Neural cell (in vitro differentiated cells): ENCODE measurements at regions not wholly inside any gene's neighbourhood (a gene's known extent, or its start where the extent isn't known, plus 50 kb on each side); places are given as distances from the start of the nearest gene placed in this dataset.

Source experiments
- H2AFZ ChIP-seq: fragments of 200-600, 300-800 bp; sonication (generic), shearing (Covaris generic); 2 replicates; pipeline ENCODE4 v1.6.0; 2014; ENCODE audit warnings: low read depth, mild to moderate bottlenecking, antibody characterized with exemption, low read length, moderate library complexity
- H3F3A ChIP-seq: fragments of 200-600 bp; shearing (Covaris generic); 2 replicates; pipeline ENCODE4 v1.6.1; 2016; ENCODE audit warnings: mild to moderate bottlenecking, moderate library complexity, mixed read lengths, antibody characterized with exemption, low read length; ENCODE audit not compliant: insufficient read depth, poor library complexity, severe bottlenecking
- H3K27ac ChIP-seq: fragments of 200-600, 300-800 bp; sonication (generic), shearing (Covaris generic); 2 replicates; pipeline ENCODE4 v1.5.1; 2014; ENCODE audit warnings: mild to moderate bottlenecking, low read length, moderate library complexity
- H3K27me3 ChIP-seq: fragments of 300-800, 200-600 bp; sonication (generic), shearing (Covaris generic); 2 replicates; pipeline ENCODE4 v1.6.0; 2014; ENCODE audit warnings: mild to moderate bottlenecking, low read depth, low read length, moderate library complexity; ENCODE audit not compliant: insufficient read depth
- H3K36me3 ChIP-seq: fragments of 300-800, 200-600 bp; sonication (generic), shearing (Covaris generic); 2 replicates; pipeline ENCODE4 v1.5.1; 2014; ENCODE audit warnings: mild to moderate bottlenecking, antibody characterized with exemption, low read length, moderate library complexity; ENCODE audit not compliant: insufficient read depth
- H3K4me2 ChIP-seq: fragments of 300-800, 200-600 bp; sonication (generic), shearing (Covaris generic); 2 replicates; pipeline ENCODE4 v1.6.0; 2014; ENCODE audit warnings: mild to moderate bottlenecking, low read length
- H3K4me3 ChIP-seq: fragments of 300-800, 200-600 bp; sonication (generic), shearing (Covaris generic); 2 replicates; pipeline ENCODE4 v1.5.1; 2014; ENCODE audit warnings: mild to moderate bottlenecking, low read length, moderate library complexity
- H3K79me2 ChIP-seq: fragments of 200-600 bp; shearing (Covaris generic); replicated peaks from 2 replicates; pipeline ENCODE4 v1.6.0; 2014; ENCODE audit warnings: mild to moderate bottlenecking, low read length, moderate library complexity; ENCODE audit not compliant: insufficient read depth
- H3K9ac ChIP-seq: fragments of 300-800, 200-600 bp; sonication (generic), shearing (Covaris generic); 2 replicates; pipeline ENCODE4 v1.6.1; 2016; ENCODE audit warnings: mild to moderate bottlenecking, low read length, mixed read lengths
- H3K9me2 ChIP-seq: fragments of 200-600 bp; shearing (Covaris generic); 2 replicates; pipeline ENCODE4 v1.6.1; 2016; ENCODE audit warnings: mild to moderate bottlenecking, low read length, mixed read lengths; ENCODE audit not compliant: insufficient read depth
- H3K9me3 ChIP-seq: fragments of 200-600, 300-800 bp; sonication (generic), shearing (Covaris generic); 2 replicates; pipeline ENCODE4 v1.6.1; 2016; ENCODE audit warnings: mild to moderate bottlenecking, mixed run types, low read length, moderate library complexity, mixed read lengths
- H4K20me1 ChIP-seq: fragments of 200-600 bp; shearing (Covaris generic); 2 replicates; pipeline ENCODE4 v1.6.1; 2016; ENCODE audit warnings: mild to moderate bottlenecking, mixed run types; ENCODE audit not compliant: insufficient read depth
- CTCF ChIP-seq: fragments of 450-650 bp; IDR thresholded peaks from 2 replicates; pipeline ENCODE4 v1.5.1; 2014; ENCODE audit warnings: antibody characterized with exemption, mild to moderate bottlenecking, moderate library complexity; ENCODE audit not compliant: poor library complexity, severe bottlenecking
- EP300 ChIP-seq: fragments of 450-650 bp; conservative IDR thresholded peaks from 2 replicates; pipeline ENCODE4 v1.6.1; 2014; ENCODE audit warnings: antibody characterized with exemption, mild to moderate bottlenecking, moderate library complexity; ENCODE audit not compliant: poor library complexity, severe bottlenecking
- EZH2 ChIP-seq: fragments of 200-600, 300-800 bp; shearing (Covaris generic), sonication (generic); IDR thresholded peaks from 2 replicates; pipeline ENCODE4 v1.6.1; 2014; ENCODE audit warnings: antibody characterized with exemption, low read length, borderline replicate concordance, mild to moderate bottlenecking; ENCODE audit not compliant: insufficient read depth, poor library complexity, severe bottlenecking
- MXI1 ChIP-seq: fragments of 450-650 bp; conservative IDR thresholded peaks from 2 replicates; pipeline ENCODE4 v1.6.1; 2014; ENCODE audit warnings: antibody characterized with exemption, mild to moderate bottlenecking; ENCODE audit not compliant: poor library complexity, severe bottlenecking
- POLR2AphosphoS5 ChIP-seq: IDR thresholded peaks from 2 replicates; pipeline ENCODE4 v1.6.1; 2012
- RAD21 ChIP-seq: fragments of 450-650 bp; conservative IDR thresholded peaks from 2 replicates; pipeline ENCODE4 v1.6.1; 2014; ENCODE audit warnings: antibody characterized with exemption, mild to moderate bottlenecking, moderate library complexity
- SMC3 ChIP-seq: fragments of 450-650 bp; conservative IDR thresholded peaks from 2 replicates; pipeline ENCODE4 v1.6.1; 2014; ENCODE audit warnings: antibody characterized with exemption, mild to moderate bottlenecking, moderate library complexity; ENCODE audit not compliant: poor library complexity
- TAF1 ChIP-seq: IDR thresholded peaks from 2 replicates; pipeline ENCODE4 v1.6.1; 2012; ENCODE audit warnings: low read depth
- TF ChIP-seq, protein P1 (sequence below): IDR thresholded peaks from 2 replicates; pipeline ENCODE4 v1.6.1; 2012; ENCODE audit warnings: borderline replicate concordance

- TF ChIP-seq MXI1 = no peak
- no peak for TF ChIP-seq EP300
- no peak for TF ChIP-seq CTCF
- TF ChIP-seq EZH2 = no peak
- no peak for TF ChIP-seq RAD21
- no peak for TF ChIP-seq SMC3
- TF ChIP-seq POLR2AphosphoS5 = no peak
- TF ChIP-seq TAF1 = no peak
- TF ChIP-seq, protein P1, sequence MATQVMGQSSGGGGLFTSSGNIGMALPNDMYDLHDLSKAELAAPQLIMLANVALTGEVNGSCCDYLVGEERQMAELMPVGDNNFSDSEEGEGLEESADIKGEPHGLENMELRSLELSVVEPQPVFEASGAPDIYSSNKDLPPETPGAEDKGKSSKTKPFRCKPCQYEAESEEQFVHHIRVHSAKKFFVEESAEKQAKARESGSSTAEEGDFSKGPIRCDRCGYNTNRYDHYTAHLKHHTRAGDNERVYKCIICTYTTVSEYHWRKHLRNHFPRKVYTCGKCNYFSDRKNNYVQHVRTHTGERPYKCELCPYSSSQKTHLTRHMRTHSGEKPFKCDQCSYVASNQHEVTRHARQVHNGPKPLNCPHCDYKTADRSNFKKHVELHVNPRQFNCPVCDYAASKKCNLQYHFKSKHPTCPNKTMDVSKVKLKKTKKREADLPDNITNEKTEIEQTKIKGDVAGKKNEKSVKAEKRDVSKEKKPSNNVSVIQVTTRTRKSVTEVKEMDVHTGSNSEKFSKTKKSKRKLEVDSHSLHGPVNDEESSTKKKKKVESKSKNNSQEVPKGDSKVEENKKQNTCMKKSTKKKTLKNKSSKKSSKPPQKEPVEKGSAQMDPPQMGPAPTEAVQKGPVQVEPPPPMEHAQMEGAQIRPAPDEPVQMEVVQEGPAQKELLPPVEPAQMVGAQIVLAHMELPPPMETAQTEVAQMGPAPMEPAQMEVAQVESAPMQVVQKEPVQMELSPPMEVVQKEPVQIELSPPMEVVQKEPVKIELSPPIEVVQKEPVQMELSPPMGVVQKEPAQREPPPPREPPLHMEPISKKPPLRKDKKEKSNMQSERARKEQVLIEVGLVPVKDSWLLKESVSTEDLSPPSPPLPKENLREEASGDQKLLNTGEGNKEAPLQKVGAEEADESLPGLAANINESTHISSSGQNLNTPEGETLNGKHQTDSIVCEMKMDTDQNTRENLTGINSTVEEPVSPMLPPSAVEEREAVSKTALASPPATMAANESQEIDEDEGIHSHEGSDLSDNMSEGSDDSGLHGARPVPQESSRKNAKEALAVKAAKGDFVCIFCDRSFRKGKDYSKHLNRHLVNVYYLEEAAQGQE = no peak
- no peaks in the 10 kb centered on the region for H3F3A ChIP-seq
- no peaks in the 10 kb centered on the region for H3K27me3 ChIP-seq
- H4K20me1 ChIP-seq = no peaks in the 10 kb centered on the region
- H3K27ac ChIP-seq = no peak overlapping the region
- H3K9me3 ChIP-seq = no peaks in the 10 kb centered on the region
- no peak overlapping the region for H2AFZ ChIP-seq
- no peak overlapping the region for H3K4me3 ChIP-seq
- no peaks in the 10 kb centered on the region for H3K9me2 ChIP-seq
- no peak overlapping the region for H3K9ac ChIP-seq
- no peak overlapping the region for H3K4me2 ChIP-seq
- no peaks in the 10 kb centered on the region for H3K79me2 ChIP-seq
- no peaks in the 10 kb centered on the region for H3K36me3 ChIP-seq
Observed at GRCh38 chr6:137798261-137798660, 68.8 kb upstream of the TNFAIP3 start.

GRCh38 chr6:137798846-137799245, 68.2 kb upstream of the TNFAIP3 start:
- Histone ChIP-seq H3K9me3 (no peaks in the 10 kb centered on the region), H3K4me2 (no peak overlapping the region), H3K4me3 (no peak overlapping the region), H3K9me2 (no peaks in the 10 kb centered on the region), H3K27ac (no peak overlapping the region), H3K9ac (no peak overlapping the region), H4K20me1 (no peaks in the 10 kb centered on the region), H3K79me2 (no peaks in the 10 kb centered on the region), H3K36me3 (no peaks in the 10 kb centered on the region), H2AFZ (no peak overlapping the region), H3K27me3 (no peaks in the 10 kb centered on the region), H3F3A (no peaks in the 10 kb centered on the region)
- TF ChIP-seq TAF1 = no peak
- TF ChIP-seq RAD21 = no peak
- TF ChIP-seq POLR2AphosphoS5 = no peak
- no peak for TF ChIP-seq EP300
- no peak for TF ChIP-seq CTCF
